Activated CD8-positive, alpha-beta T cell treated with anti-CD3 and anti-CD28 coated beads for 36 hours (primary cell): ENCODE measurements at regions not wholly inside any gene's neighbourhood (a gene's known extent, or its start where the extent isn't known, plus 50 kb on each side); places are given as distances from the start of the nearest gene placed in this dataset.

ENCODE experiments used
- ATAC-seq: fragments of 200-7000 bp; cut with Tn5 transposase; one replicate; pipeline ENCODE4 v1.10.0; 2021; ENCODE audit warnings: mild to moderate bottlenecking, moderate library complexity
- CTCF ChIA-PET: fragments of 350-600 bp; sonication (Branson Sonifier 250); formaldehyde crosslinking; loops from one replicate; lab custom pipeline; 2021; ENCODE audit warnings: antibody characterized with exemption; lab: Charles Lee
- POLR2A ChIA-PET: fragments of 350-600 bp; sonication (Branson Sonifier 250); formaldehyde crosslinking; loops from one replicate; lab custom pipeline; 2021; ENCODE audit warnings: antibody characterized with exemption; lab: Charles Lee
- DNase-seq: peaks from one replicate; pipeline ENCODE4 v3.0.0-alpha.2; 2020
- H3K27ac Mint-ChIP-seq: one replicate; pipeline ENCODE4 v1.8.0; 2021; ENCODE audit warnings: mild to moderate bottlenecking, mixed read lengths
- H3K27me3 Mint-ChIP-seq: one replicate; pipeline ENCODE4 v1.8.0; 2021; ENCODE audit warnings: mixed read lengths
- H3K36me3 Mint-ChIP-seq: one replicate; pipeline ENCODE4 v1.8.0; 2021; ENCODE audit warnings: low read depth, mixed read lengths
- H3K4me1 Mint-ChIP-seq: one replicate; pipeline ENCODE4 v1.8.0; 2021; ENCODE audit warnings: low read depth, mixed read lengths
- H3K4me3 Mint-ChIP-seq: one replicate; pipeline ENCODE4 v1.8.0; 2021; ENCODE audit warnings: mild to moderate bottlenecking, moderate library complexity, mixed read lengths
- H3K9me3 Mint-ChIP-seq: one replicate; pipeline ENCODE4 v1.8.0; 2021; ENCODE audit warnings: mixed read lengths
- CTCF ChIP-seq: fragments of 200-600 bp; IDR thresholded peaks from one replicate; pipeline ENCODE4 v1.8.0; 2022; ENCODE audit warnings: antibody characterized with exemption, mild to moderate bottlenecking
- intact Hi-C: fragments of 100-400 bp; cut with micrococcal nuclease; formaldehyde crosslinking; loops from one replicate; pipeline ENCODE4 v1.10.0; 2022

- TF ChIP-seq CTCF = no peak
- no peak for ATAC-seq
- Mint-ChIP-seq H3K27ac (no peak overlapping the region), H3K9me3 (no peaks in the 10 kb centered on the region), H3K36me3 (no peaks in the 10 kb centered on the region), H3K4me3 (no peak overlapping the region), H3K27me3 (no peaks in the 10 kb centered on the region), H3K4me1 (no peaks in the 10 kb centered on the region)
- CTCF ChIA-PET = no interaction called here
- POLR2A ChIA-PET = no interaction called here
- DNase-seq = no peak
- intact Hi-C loops = no loop called here
Observed at GRCh38 chr13:18946738-18947137, 234.9 kb downstream of the TUBA3C start.

GRCh38 chr13:18944501-18945068 lies 237.0 kb downstream of the TUBA3C start:
- ATAC-seq = no peak
- intact Hi-C loops = no loop called here
- no peak for DNase-seq
- Mint-ChIP-seq H3K4me3 (no peak overlapping the region), H3K36me3 (no peaks in the 10 kb centered on the region), H3K9me3 (no peaks in the 10 kb centered on the region), H3K4me1 (no peaks in the 10 kb centered on the region), H3K27me3 (no peaks in the 10 kb centered on the region), H3K27ac (no peak overlapping the region)
- no peak for TF ChIP-seq CTCF
- ChIA-PET POLR2A (no interaction called here), CTCF (no interaction called here)

- Mint-ChIP-seq H3K9me3 (no peaks in the 10 kb centered on the region), H3K4me1 (no peaks in the 10 kb centered on the region), H3K27me3 (no peaks in the 10 kb centered on the region), H3K36me3 (no peaks in the 10 kb centered on the region), H3K4me3 (no peak overlapping the region), H3K27ac (no peak overlapping the region)
- TF ChIP-seq CTCF = no peak
- ChIA-PET POLR2A (no interaction called here), CTCF (no interaction called here)
- DNase-seq (no peak), ATAC-seq (no peak)
- intact Hi-C loops = no loop called here
Observed at GRCh38 chr13:18943721-18944391, 237.8 kb downstream of the TUBA3C start.

GRCh38 chr13:18943273-18943672 lies 238.4 kb downstream of the TUBA3C start:
- no peaks in the 10 kb centered on the region for H3K4me1 Mint-ChIP-seq
- H3K36me3 Mint-ChIP-seq = no peaks in the 10 kb centered on the region
- POLR2A ChIA-PET = no interaction called here
- H3K4me3 Mint-ChIP-seq = no peak overlapping the region
- no peak overlapping the region for H3K27ac Mint-ChIP-seq
- TF ChIP-seq CTCF = no peak
- intact Hi-C loops = no loop called here
- CTCF ChIA-PET = no interaction called here
- DNase-seq = no peak
- no peaks in the 10 kb centered on the region for H3K27me3 Mint-ChIP-seq
- H3K9me3 Mint-ChIP-seq = no peaks in the 10 kb centered on the region
- no peak for ATAC-seq

- Mint-ChIP-seq H3K27ac (no peak overlapping the region), H3K4me1 (no peaks in the 10 kb centered on the region), H3K9me3 (peaks cover 1% of the 10 kb centered on the region), H3K36me3 (no peaks in the 10 kb centered on the region), H3K4me3 (no peak overlapping the region), H3K27me3 (peaks cover 2% of the 10 kb centered on the region)
- ChIA-PET CTCF (no interaction called here), POLR2A (no interaction called here)
- intact Hi-C loops = no loop called here
- TF ChIP-seq CTCF = no peak
- ATAC-seq = no peak
- no peak for DNase-seq
Observed at GRCh38 chr13:18936104-18936503, 245.5 kb downstream of the TUBA3C start.
